MM.1S (cell line): ENCODE measurements at regions not wholly inside any gene's neighbourhood (a gene's known extent, or its start where the extent isn't known, plus 50 kb on each side); places are given as distances from the start of the nearest gene placed in this dataset.
"Not testable (repeated sequence)": the region's sequence is repeated elsewhere in the genome, so short reads cannot be mapped to it uniquely, and the experiment has no call there.

Experiments used
- DNase-seq: peaks from one replicate; pipeline ENCODE4 v3.0.0-alpha.2; 2015
- H2AFZ ChIP-seq: fragments of 300-600 bp; sonication (generic); 2 replicates; pipeline ENCODE4 v1.6.0; 2016; ENCODE audit warnings: antibody characterized with exemption, low read length
- H3F3A ChIP-seq: fragments of 300-600 bp; sonication (generic); 2 replicates; pipeline ENCODE4 v1.6.1; 2016; ENCODE audit warnings: mild to moderate bottlenecking, antibody characterized with exemption, low read length, moderate library complexity, mixed read lengths; ENCODE audit not compliant: insufficient read depth
- H3K27ac ChIP-seq: fragments of 300-600 bp; sonication (generic); 2 replicates; pipeline ENCODE4 v1.5.1; 2016; ENCODE audit warnings: mild to moderate bottlenecking, low read length
- H3K27me3 ChIP-seq: fragments of 300-600 bp; sonication (generic); replicated peaks from 2 replicates; pipeline ENCODE4 v1.6.0; 2016; ENCODE audit warnings: low read length; ENCODE audit not compliant: insufficient read depth
- H3K36me3 ChIP-seq: fragments of 300-600 bp; sonication (generic); replicated peaks from 2 replicates; pipeline ENCODE4 v1.6.1; 2016; ENCODE audit warnings: mild to moderate bottlenecking, low read length, mixed read lengths; ENCODE audit not compliant: insufficient read depth
- H3K4me1 ChIP-seq: fragments of 300-600 bp; sonication (generic); 2 replicates; pipeline ENCODE4 v1.6.1; 2016; ENCODE audit warnings: low read length, mixed read lengths
- H3K4me2 ChIP-seq: fragments of 300-600 bp; sonication (generic); 2 replicates; pipeline ENCODE4 v1.6.0; 2016; ENCODE audit warnings: low read depth, low read length
- H3K4me3 ChIP-seq: fragments of 300-600 bp; sonication (generic); 2 replicates; pipeline ENCODE4 v1.5.1; 2016; ENCODE audit warnings: low read length, mixed read lengths
- H3K79me2 ChIP-seq: fragments of 300-600 bp; sonication (generic); 2 replicates; pipeline ENCODE4 v1.6.1; 2016; ENCODE audit warnings: mixed run types, low read length, mixed read lengths
- H3K9ac ChIP-seq: fragments of 300-600 bp; sonication (generic); 2 replicates; pipeline ENCODE4 v1.6.1; 2016; ENCODE audit warnings: low read length, mixed read lengths
- H3K9me2 ChIP-seq: fragments of 300-600 bp; sonication (generic); replicated peaks from 2 replicates; pipeline ENCODE4 v1.6.1; 2016; ENCODE audit warnings: mild to moderate bottlenecking, low read length, mixed read lengths; ENCODE audit not compliant: insufficient read depth
- H3K9me3 ChIP-seq: fragments of 300-600 bp; sonication (generic); replicated peaks from 2 replicates; pipeline ENCODE4 v1.6.1; 2016; ENCODE audit warnings: mild to moderate bottlenecking, low read length, mixed read lengths; ENCODE audit not compliant: insufficient read depth
- H4K20me1 ChIP-seq: fragments of 300-600 bp; sonication (generic); 2 replicates; pipeline ENCODE4 v1.6.1; 2016; ENCODE audit warnings: mild to moderate bottlenecking, low read length, moderate library complexity, mixed read lengths; ENCODE audit not compliant: insufficient read depth
- CTCF ChIP-seq: fragments of 300-600 bp; sonication (generic); IDR thresholded peaks from 2 replicates; pipeline ENCODE4 v1.5.1; 2016; ENCODE audit warnings: antibody characterized with exemption, low read length, mixed read lengths
- EZH2 ChIP-seq: fragments of 300-600 bp; sonication (generic); optimal IDR thresholded peaks from 2 replicates; pipeline ENCODE3; 2017; ENCODE audit warnings: low read depth, mild to moderate bottlenecking, antibody characterized with exemption, low read length, mixed read lengths
- EZH2phosphoT487 ChIP-seq: fragments of 300-600 bp; sonication (generic); IDR thresholded peaks from 2 replicates; pipeline ENCODE4 v1.6.1; 2018; ENCODE audit warnings: antibody characterized with exemption, low read length

GRCh38 chr11:130534551-130534950 is 86.1 kb downstream of the ADAMTS15 start:
- no peak overlapping the region for H2AFZ ChIP-seq
- no peaks in the 10 kb centered on the region for H3K27me3 ChIP-seq
- no peaks in the 10 kb centered on the region for H3K36me3 ChIP-seq
- H3K4me1 ChIP-seq: no peaks in the 10 kb centered on the region
- H3K9me2 ChIP-seq: no peaks in the 10 kb centered on the region
- H3K79me2 ChIP-seq: no peaks in the 10 kb centered on the region
- no peak for TF ChIP-seq EZH2phosphoT487
- TF ChIP-seq EZH2: no peak
- no peak for TF ChIP-seq CTCF
- H3K4me3 ChIP-seq: no peak overlapping the region
- no peaks in the 10 kb centered on the region for H3K9me3 ChIP-seq
- DNase-seq: no peak
- H3F3A ChIP-seq: no peaks in the 10 kb centered on the region
- H3K9ac ChIP-seq: no peak overlapping the region
- H4K20me1 ChIP-seq: no peaks in the 10 kb centered on the region
- H3K4me2 ChIP-seq: no peak overlapping the region
- no peak overlapping the region for H3K27ac ChIP-seq

- TF ChIP-seq EZH2: no peak
- TF ChIP-seq EZH2phosphoT487: no peak
- no peak for TF ChIP-seq CTCF
- Histone ChIP-seq H3K36me3 (no peaks in the 10 kb centered on the region), H3F3A (no peaks in the 10 kb centered on the region), H3K27me3 (no peaks in the 10 kb centered on the region), H3K79me2 (no peaks in the 10 kb centered on the region), H3K27ac (no peak overlapping the region), H3K9ac (no peak overlapping the region), H3K4me1 (no peaks in the 10 kb centered on the region), H3K4me2 (no peak overlapping the region), H3K9me2 (no peaks in the 10 kb centered on the region), H3K4me3 (no peak overlapping the region), H4K20me1 (no peaks in the 10 kb centered on the region), H2AFZ (no peak overlapping the region), H3K9me3 (no peaks in the 10 kb centered on the region)
- no peak for DNase-seq
Observed at GRCh38 chr11:130535520-130535919, 87.1 kb downstream of the ADAMTS15 start.

- TF ChIP-seq EZH2: no peak
- no peak for TF ChIP-seq CTCF
- TF ChIP-seq EZH2phosphoT487: no peak
- H2AFZ ChIP-seq: no peak overlapping the region
- no peaks in the 10 kb centered on the region for H3K36me3 ChIP-seq
- DNase-seq: no peak
- H3K4me3 ChIP-seq: no peak overlapping the region
- no peaks in the 10 kb centered on the region for H3K27me3 ChIP-seq
- no peaks in the 10 kb centered on the region for H3K79me2 ChIP-seq
- H3K9me3 ChIP-seq: no peaks in the 10 kb centered on the region
- no peaks in the 10 kb centered on the region for H4K20me1 ChIP-seq
- H3K9me2 ChIP-seq: no peaks in the 10 kb centered on the region
- no peaks in the 10 kb centered on the region for H3F3A ChIP-seq
- H3K4me2 ChIP-seq: no peak overlapping the region
- H3K27ac ChIP-seq: no peak overlapping the region
- H3K4me1 ChIP-seq: no peaks in the 10 kb centered on the region
- no peak overlapping the region for H3K9ac ChIP-seq
Observed at GRCh38 chr11:130536106-130537040, 87.9 kb downstream of the ADAMTS15 start.

GRCh38 chr11:130539680-130540079 is 91.2 kb downstream of the ADAMTS15 start:
- H3K4me1 ChIP-seq, H3K9me2 ChIP-seq, H3K36me3 ChIP-seq, H3K27ac ChIP-seq, H2AFZ ChIP-seq, H3K9ac ChIP-seq, H3F3A ChIP-seq, DNase-seq, H3K79me2 ChIP-seq, H3K4me2 ChIP-seq, H3K9me3 ChIP-seq, H3K4me3 ChIP-seq, H4K20me1 ChIP-seq, H3K27me3 ChIP-seq: not testable (repeated sequence)
